IMR-90 (cell line): ENCODE measurements at regions not wholly inside any gene's neighbourhood (a gene's known extent, or its start where the extent isn't known, plus 50 kb on each side); places are given as distances from the start of the nearest gene placed in this dataset.

Experiments
- ATAC-seq: fragments of 200-7000 bp; cut with Tn5 transposase; 2 replicates; pipeline ENCODE4 v1.9.1; 2020; ENCODE audit warnings: low read depth, mild to moderate bottlenecking, moderate library complexity
- BruUV-seq: library from RNA; stranded (reverse); fragments of 400-500 nt; replicated peaks from 2 replicates; lab custom pipeline; 2021; lab: Mats Ljungman, UMichigan
- CTCF ChIA-PET: fragments of 300-600 bp; formaldehyde crosslinking; extraction: SDS; loops from one replicate; lab custom pipeline; 2021; ENCODE audit warnings: antibody characterized with exemption; lab: Yijun Ruan, JAX
- POLR2A ChIA-PET: fragments of 300-600 bp; sonication (Branson Sonifier 250); formaldehyde crosslinking; loops from one replicate; lab custom pipeline; 2022; ENCODE audit warnings: antibody characterized with exemption; ENCODE audit not compliant: unreplicated experiment; lab: Charles Lee
- DNase-seq: peaks from one replicate; pipeline ENCODE4 v3.0.0; 2013
- H2AFZ ChIP-seq: replicated peaks from 2 replicates; pipeline ENCODE3; 2013; ENCODE audit warnings: low read length, mild to moderate bottlenecking; ENCODE audit not compliant: poor library complexity
- H2AK5ac ChIP-seq: 2 replicates; pipeline ENCODE4 v1.6.1; 2013; ENCODE audit warnings: low read depth, low read length, inconsistent platforms
- H2AK9ac ChIP-seq: replicated peaks from 2 replicates; pipeline ENCODE3; 2013; ENCODE audit warnings: mild to moderate bottlenecking, low read depth, low read length, moderate library complexity; ENCODE audit not compliant: poor library complexity
- H2BK120ac ChIP-seq: 2 replicates; pipeline ENCODE4 v1.6.1; 2013; ENCODE audit warnings: low read depth, low read length, inconsistent platforms
- H2BK15ac ChIP-seq: 3 replicates; pipeline ENCODE4 v1.6.1; 2013; ENCODE audit warnings: low read depth, low read length, inconsistent platforms
- H2BK20ac ChIP-seq: 2 replicates; pipeline ENCODE4 v1.6.1; 2013; ENCODE audit warnings: low read depth, mild to moderate bottlenecking, inconsistent platforms, low read length, moderate library complexity
- H2BK5ac ChIP-seq: 2 replicates; pipeline ENCODE4 v1.6.1; 2013; ENCODE audit warnings: mild to moderate bottlenecking, low read depth, low read length, inconsistent platforms; ENCODE audit not compliant: poor library complexity, severe bottlenecking
- H3K14ac ChIP-seq: replicated peaks from 2 replicates; pipeline ENCODE4 v1.6.1; 2013; ENCODE audit warnings: low read depth, low read length, inconsistent platforms
- H3K18ac ChIP-seq: 2 replicates; pipeline ENCODE4 v1.6.1; 2013; ENCODE audit warnings: low read depth, low read length, control low read depth
- H3K23ac ChIP-seq: 2 replicates; pipeline ENCODE4 v1.6.1; 2013; ENCODE audit warnings: low read depth, low read length, inconsistent platforms
- H3K27ac ChIP-seq: 2 replicates; pipeline ENCODE4 v1.5.1; 2013; ENCODE audit warnings: mild to moderate bottlenecking, control low read depth, low read length; ENCODE audit not compliant: insufficient read depth
- H3K27me3 ChIP-seq: 2 replicates; pipeline ENCODE4 v1.6.1; 2013; ENCODE audit warnings: low read length; ENCODE audit not compliant: control insufficient read depth, insufficient read depth
- H3K36me3 ChIP-seq: 2 replicates; pipeline ENCODE4 v1.6.1; 2013; ENCODE audit warnings: low read length, mixed read lengths; ENCODE audit not compliant: control insufficient read depth, insufficient read depth
- H3K4ac ChIP-seq: 2 replicates; pipeline ENCODE4 v1.6.1; 2013; ENCODE audit warnings: low read depth, low read length, inconsistent platforms
- H3K4me1 ChIP-seq: 2 replicates; pipeline ENCODE4 v1.6.1; 2013; ENCODE audit warnings: low read length, mixed read lengths; ENCODE audit not compliant: control insufficient read depth, insufficient read depth
- H3K4me2 ChIP-seq: 2 replicates; pipeline ENCODE4 v1.6.1; 2013; ENCODE audit warnings: low read depth, mild to moderate bottlenecking, control low read depth, low read length, moderate library complexity
- H3K4me3 ChIP-seq: 2 replicates; pipeline ENCODE4 v1.5.1; 2013; ENCODE audit warnings: low read depth, mild to moderate bottlenecking, control low read depth, low read length, moderate library complexity; ENCODE audit not compliant: insufficient read depth
- H3K56ac ChIP-seq: 2 replicates; pipeline ENCODE4 v1.6.1; 2013; ENCODE audit warnings: low read length, inconsistent platforms; ENCODE audit not compliant: insufficient read depth; ENCODE audit errors: extremely low read depth
- H3K79me1 ChIP-seq, 2 experiments: 2 replicates each; pipeline ENCODE4 v1.6.1; 2013; ENCODE audit warnings: low read length in 2 of 2, inconsistent platforms in 1 of 2, low read depth in 1 of 2
- H3K9ac ChIP-seq: 2 replicates; pipeline ENCODE4 v1.6.1; 2013; ENCODE audit warnings: low read depth, low read length, control low read depth
- H3K9me1 ChIP-seq: 2 replicates; pipeline ENCODE4 v1.6.1; 2013; ENCODE audit warnings: low read length, inconsistent platforms; ENCODE audit not compliant: insufficient read depth
- H3K9me3 ChIP-seq: 2 replicates; pipeline ENCODE4 v1.6.1; 2013; ENCODE audit warnings: low read length; ENCODE audit not compliant: control insufficient read depth, insufficient read depth
- H4K20me1 ChIP-seq: 2 replicates; pipeline ENCODE4 v1.6.1; 2013; ENCODE audit warnings: low read length, inconsistent platforms; ENCODE audit not compliant: insufficient read depth
- H4K5ac ChIP-seq: 2 replicates; pipeline ENCODE4 v1.6.1; 2013; ENCODE audit warnings: mild to moderate bottlenecking, low read depth, low read length, control low read depth
- H4K8ac ChIP-seq, 2 experiments: 2 replicates each; pipeline ENCODE4 v1.6.1; 2013; ENCODE audit warnings: low read depth in 2 of 2, low read length in 2 of 2, control low read depth in 1 of 2, inconsistent platforms in 1 of 2
- H4K91ac ChIP-seq: 2 replicates; pipeline ENCODE4 v1.6.1; 2013; ENCODE audit warnings: low read depth, low read length, inconsistent platforms; ENCODE audit not compliant: insufficient read depth
- BHLHE40 ChIP-seq: fragments of 150-350 bp; IDR thresholded peaks from 2 replicates; pipeline ENCODE4 v1.6.1; 2016; ENCODE audit warnings: mild to moderate bottlenecking, low read depth, low read length
- CHD1 ChIP-seq: IDR thresholded peaks from 2 replicates; pipeline ENCODE4 v1.6.1; 2012; ENCODE audit warnings: low read depth, low read length, improper control_type of control experiment
- MAZ ChIP-seq: IDR thresholded peaks from 2 replicates; pipeline ENCODE4 v1.6.1; 2012; ENCODE audit warnings: low read depth, mild to moderate bottlenecking, low read length, improper control_type of control experiment, moderate library complexity, borderline replicate concordance
- MXI1 ChIP-seq: IDR thresholded peaks from 2 replicates; pipeline ENCODE4 v1.6.1; 2012; ENCODE audit warnings: low read depth, mild to moderate bottlenecking, low read length, moderate library complexity, borderline replicate concordance
- NFE2L2 ChIP-seq: fragments of 150-350 bp; IDR thresholded peaks from 2 replicates; pipeline ENCODE4 v1.6.1; 2016; ENCODE audit warnings: low read depth, mild to moderate bottlenecking, low read length
- POLR2A ChIP-seq: IDR thresholded peaks from 2 replicates; pipeline ENCODE4 v1.6.1; 2012; ENCODE audit warnings: mild to moderate bottlenecking, low read depth, low read length
- RCOR1 ChIP-seq: IDR thresholded peaks from 2 replicates; pipeline ENCODE4 v1.6.1; 2012; ENCODE audit warnings: mild to moderate bottlenecking, low read length, improper control_type of control experiment; ENCODE audit not compliant: insufficient replicate concordance
- RFX5 ChIP-seq: IDR thresholded peaks from 2 replicates; pipeline ENCODE4 v1.8.0; 2012; ENCODE audit warnings: low read depth, mild to moderate bottlenecking, low read length, moderate library complexity
- WGBS, 2 experiments: methylation state at CpG; one replicate each; pipeline versions ENCODE4 v1.1.5 to v1.1.7; 2013; ENCODE audit warnings: missing lambda C conversion rate in 2 of 2; ENCODE audit not compliant: insufficient read length in 1 of 2; ENCODE audit errors: extremely low coverage in 2 of 2; 5-methylcytosine and 5-hydroxymethylcytosine counted together
- dilution Hi-C: fragments of 300-500 bp; cut with HindIII; formaldehyde crosslinking; loops from one replicate; pipeline ENCODE4 v1.14.3; 2018; ENCODE audit warnings: low sequenced_read_pairs; ENCODE audit not compliant: unreplicated experiment
- in situ Hi-C: fragments of 300-500 bp; cut with MboI; formaldehyde crosslinking; loops from 3 replicates; pipeline ENCODE4 v1.14.3; 2019; ENCODE audit warnings: low sequenced_read_pairs, inconsistent platforms, mixed read lengths
- intact Hi-C: fragments of 100-400 bp; cut with micrococcal nuclease; formaldehyde crosslinking; loops from 2 replicates; pipeline ENCODE4 v1.10.0; 2022

GRCh38 chr10:62573929-62574328 lies 199.8 kb downstream of the ZNF365 start:
- Histone ChIP-seq H2BK15ac (no peak overlapping the region), H2BK5ac (no peak overlapping the region), H3K56ac (no peak overlapping the region), H3K27ac (no peak overlapping the region), H4K20me1 (no peaks in the 10 kb centered on the region), H3K27me3 (no peaks in the 10 kb centered on the region), H2BK120ac (no peak overlapping the region), H2BK20ac (no peak overlapping the region), H4K5ac (no peak overlapping the region), H3K36me3 (no peaks in the 10 kb centered on the region), H3K4ac (no peak overlapping the region), H3K23ac (no peak overlapping the region), H3K4me2 (no peak overlapping the region), H2AFZ (no peak overlapping the region), H3K18ac (no peak overlapping the region), H3K4me1 (peaks cover 3% of the 10 kb centered on the region; the same call in 1 of the 2 replicates), H3K79me1 (no peaks in the 10 kb centered on the region), H2AK9ac (no peak overlapping the region), H3K4me3 (no peak overlapping the region), H3K9ac (no peak overlapping the region), H4K91ac (no peak overlapping the region), H3K9me1 (no peaks in the 10 kb centered on the region; the same call in 1 of the 2 replicates), H2AK5ac (no peak overlapping the region), H3K9me3 (no peaks in the 10 kb centered on the region), H3K14ac (no peak overlapping the region), H4K8ac (no peak overlapping the region)
- in situ Hi-C loops (no loop called here), dilution Hi-C loops (no loop called here), intact Hi-C loops (no loop called here)
- CTCF ChIA-PET: interaction anchor here (0.6 kb wide), 1 partner anchor 292 kb away, joined by 5 read pairs; no protein-coding TSS in a partner anchor
- POLR2A ChIA-PET: interaction anchor here (0.6 kb wide), 1 partner anchor 35 kb away, joined by 4 read pairs; no protein-coding TSS in a partner anchor
- ATAC-seq (no peak), DNase-seq (no peak)
- no TSS peak for BruUV-seq
- WGBS, 2 experiments: 60% methylated on average over 1 of the region's 3 CpGs; no CpG with 5 or more reads in 1 of the 2 experiments
- no peak for TF ChIP-seq RFX5
- TF ChIP-seq POLR2A: no peak
- TF ChIP-seq RCOR1: no peak
- TF ChIP-seq BHLHE40: no peak
- TF ChIP-seq NFE2L2: no peak
- TF ChIP-seq CHD1: no peak
- TF ChIP-seq MAZ: no peak
- no peak for TF ChIP-seq MXI1
